ENCODE measurements at regions not wholly inside any gene's neighbourhood (a gene's known extent, or its start where the extent isn't known, plus 50 kb on each side); places are given as distances from the start of the nearest gene placed in this dataset.
"Not testable (repeated sequence)": the region's sequence is repeated elsewhere in the genome, so short reads cannot be mapped to it uniquely, and the experiment has no call there.

GRCh38 chr11:34773211-34773610 is 143.0 kb downstream of the APIP start:
- POLR2A ChIA-PET, result no interaction called here

GRCh38 chr11:34770111-34770510 is 146.1 kb downstream of the APIP start:
- Histone ChIP-seq H3K9me3 (no peaks in the 10 kb centered on the region), H4K20me1 (ENCODE audit: insufficient read depth) (no peaks in the 10 kb centered on the region), H3K4me1 (ENCODE audit: control insufficient read depth in 1 of 2, insufficient read depth in 2 of 2, low read depth in 1 of 2, low read length in 1 of 2) (no peaks in the 10 kb centered on the region), H3K4me2 (no peak overlapping the region), H2AFZ (ENCODE audit: low read depth) (no peak overlapping the region), H3K79me2 (ENCODE audit: insufficient read depth) (no peaks in the 10 kb centered on the region), H3K9me2 (no peaks in the 10 kb centered on the region), H3K4me3 (ENCODE audit: low read depth in 2 of 2, low read length in 1 of 2) (no peak overlapping the region), H3K27me3 (ENCODE audit: insufficient read depth) (no peaks in the 10 kb centered on the region), H3K36me3 (replicated peaks in 1 of 2; ENCODE audit: control insufficient read depth in 1 of 2, insufficient read depth in 2 of 2, low read length in 1 of 2) (no peaks in the 10 kb centered on the region), H3K27ac (ENCODE audit: low read depth in 2 of 2, low read length in 1 of 2) (no peak overlapping the region), H3F3A (replicated peaks; ENCODE audit: insufficient read depth) (no peaks in the 10 kb centered on the region), H3K9ac (no peak overlapping the region)
- ChIA-PET POLR2A (no interaction called here), CTCF (interaction anchor here (1.6 kb wide), 1 partner anchor 22 kb away, joined by 3 read pairs; no protein-coding TSS in a partner anchor)
- no peak for DNase-seq
- no peak for TF ChIP-seq TCF12 (IDR thresholded peaks at IDR 0.05)
- TF ChIP-seq TAF1 (IDR thresholded peaks at IDR 0.05; ENCODE audit: borderline replicate concordance, low read depth, low read length), result no peak
- no peak for TF ChIP-seq PBX3 (IDR thresholded peaks at IDR 0.05)
- TF ChIP-seq MEF2A (IDR thresholded peaks at IDR 0.05; ENCODE audit: borderline replicate concordance, low read depth), result no peak
- no CpG with 5 or more reads among the region's 1 CpG for WGBS (ENCODE audit: low lambda C conversion rate)

More at GRCh38 chr11:34773211-34773610, 143.0 kb downstream of the APIP start:
- H3K4me1 ChIP-seq (ENCODE audit: control insufficient read depth in 1 of 2, insufficient read depth in 2 of 2, low read depth in 1 of 2, low read length in 1 of 2), result no peaks in the 10 kb centered on the region
- no peaks in the 10 kb centered on the region for H3K9me2 ChIP-seq
- DNase-seq, result no peak
- H3K4me3 ChIP-seq (ENCODE audit: low read depth in 2 of 2, low read length in 1 of 2), result no peak overlapping the region
- no peak overlapping the region for H2AFZ ChIP-seq (ENCODE audit: low read depth)
- no peaks in the 10 kb centered on the region for H3K36me3 ChIP-seq (replicated peaks in 1 of 2; ENCODE audit: control insufficient read depth in 1 of 2, insufficient read depth in 2 of 2, low read length in 1 of 2)
- H3K79me2 ChIP-seq (ENCODE audit: insufficient read depth), result no peaks in the 10 kb centered on the region
- H3K4me2 ChIP-seq, result no peak overlapping the region
- CTCF ChIA-PET, result no interaction called here
- H3K27me3 ChIP-seq (ENCODE audit: insufficient read depth), result no peaks in the 10 kb centered on the region
- H4K20me1 ChIP-seq (ENCODE audit: insufficient read depth), result no peaks in the 10 kb centered on the region
- no peaks in the 10 kb centered on the region for H3K9me3 ChIP-seq
- no peak overlapping the region for H3K9ac ChIP-seq
- 53% methylated on average over 1 of the region's 1 CpG for WGBS (ENCODE audit: low lambda C conversion rate)
- no peak overlapping the region for H3K27ac ChIP-seq (ENCODE audit: low read depth in 2 of 2, low read length in 1 of 2)
- no peaks in the 10 kb centered on the region for H3F3A ChIP-seq (replicated peaks; ENCODE audit: insufficient read depth)
- TF ChIP-seq FOXM1 (IDR thresholded peaks at IDR 0.05; ENCODE audit: low read depth) (no peak), EP300 (IDR thresholded peaks at IDR 0.05; ENCODE audit: borderline replicate concordance in 1 of 2, low read depth in 1 of 2, low read length in 1 of 2) (no peak)

- DNase-seq, result no peak
- TF ChIP-seq ELF1 (IDR thresholded peaks at IDR 0.05) (no peak), CTCF (IDR thresholded peaks at IDR 0.05) (no peak), EP300 (IDR thresholded peaks at IDR 0.05; ENCODE audit: borderline replicate concordance in 1 of 2, low read depth in 1 of 2, low read length in 1 of 2) (no peak), IRF3 (IDR thresholded peaks at IDR 0.05; ENCODE audit: low read depth, low read length) (no peak), USF1 (IDR thresholded peaks at IDR 0.05; ENCODE audit: borderline replicate concordance, low read depth) (no peak), MXI1 (IDR thresholded peaks at IDR 0.05; ENCODE audit: low read depth, low read length) (no peak)
- Histone ChIP-seq H3K9ac (no peak overlapping the region), H3K27ac (ENCODE audit: low read depth in 2 of 2, low read length in 1 of 2) (no peak overlapping the region), H3K79me2 (ENCODE audit: insufficient read depth) (no peaks in the 10 kb centered on the region), H3K9me3 (no peaks in the 10 kb centered on the region), H3F3A (replicated peaks; ENCODE audit: insufficient read depth) (no peaks in the 10 kb centered on the region), H3K4me3 (ENCODE audit: low read depth in 2 of 2, low read length in 1 of 2) (no peak overlapping the region), H3K4me2 (no peak overlapping the region), H3K27me3 (ENCODE audit: insufficient read depth) (no peaks in the 10 kb centered on the region), H2AFZ (ENCODE audit: low read depth) (no peak overlapping the region), H3K9me2 (no peaks in the 10 kb centered on the region), H3K36me3 (replicated peaks in 1 of 2; ENCODE audit: control insufficient read depth in 1 of 2, insufficient read depth in 2 of 2, low read length in 1 of 2) (no peaks in the 10 kb centered on the region), H4K20me1 (ENCODE audit: insufficient read depth) (no peaks in the 10 kb centered on the region), H3K4me1 (ENCODE audit: control insufficient read depth in 1 of 2, insufficient read depth in 2 of 2, low read depth in 1 of 2, low read length in 1 of 2) (no peaks in the 10 kb centered on the region)
- ChIA-PET POLR2A (no interaction called here), CTCF (no interaction called here)
- 10% methylated on average over 2 of the region's 2 CpGs for WGBS (ENCODE audit: low lambda C conversion rate)
Measured at GRCh38 chr11:34769224-34769623, 147.0 kb downstream of the APIP start.

GRCh38 chr11:34762625-34763024 is 141.7 kb downstream of the EHF start:
- H3K9ac ChIP-seq; H3K9me3 ChIP-seq; CTCF ChIA-PET; H2AFZ ChIP-seq (ENCODE audit: low read depth); H3K9me2 ChIP-seq; H3K4me3 ChIP-seq (ENCODE audit: low read depth in 2 of 2, low read length in 1 of 2); POLR2A ChIA-PET; H3K27me3 ChIP-seq (ENCODE audit: insufficient read depth); H3K36me3 ChIP-seq (replicated peaks in 1 of 2; ENCODE audit: control insufficient read depth in 1 of 2, insufficient read depth in 2 of 2, low read length in 1 of 2); H3F3A ChIP-seq (replicated peaks; ENCODE audit: insufficient read depth); H4K20me1 ChIP-seq (ENCODE audit: insufficient read depth); H3K4me2 ChIP-seq; H3K27ac ChIP-seq (ENCODE audit: low read depth in 2 of 2, low read length in 1 of 2); H3K4me1 ChIP-seq (ENCODE audit: control insufficient read depth in 1 of 2, insufficient read depth in 2 of 2, low read depth in 1 of 2, low read length in 1 of 2); DNase-seq; H3K79me2 ChIP-seq (ENCODE audit: insufficient read depth): not testable (repeated sequence)
- WGBS (ENCODE audit: low lambda C conversion rate), result no CpG with 5 or more reads among the region's 3 CpGs
